ENCODE measurements at regions not wholly inside any gene's neighbourhood (a gene's known extent, or its start where the extent isn't known, plus 50 kb on each side); places are given as distances from the start of the nearest gene placed in this dataset.

GRCh38 chr19:32154418-32154817 is 191.0 kb upstream of the ZNF507 start:
- no peak for DNase-seq
- no peaks in the 10 kb centered on the region for H3K27me3 ChIP-seq
- no peak overlapping the region for H3K4me3 ChIP-seq
- H3K27ac ChIP-seq: no peak overlapping the region
- no peaks in the 10 kb centered on the region for H3K9me3 ChIP-seq
- intact Hi-C loops (cut with DNase I; ENCODE audit: low total_unique reads): no loop called here
- TF ChIP-seq POLR2A (IDR thresholded peaks at IDR 0.05) (no peak), CTCF (IDR thresholded peaks at IDR 0.05) (no peak)
- H3K4me1 ChIP-seq: no peaks in the 10 kb centered on the region
- whole genome bisulfite sequencing, 2 donors: 85% methylated on average over 4 of the region's 4 CpGs
- no peaks in the 10 kb centered on the region for H3K36me3 ChIP-seq (ENCODE audit: low read depth, missing control alignments)

DNA sequence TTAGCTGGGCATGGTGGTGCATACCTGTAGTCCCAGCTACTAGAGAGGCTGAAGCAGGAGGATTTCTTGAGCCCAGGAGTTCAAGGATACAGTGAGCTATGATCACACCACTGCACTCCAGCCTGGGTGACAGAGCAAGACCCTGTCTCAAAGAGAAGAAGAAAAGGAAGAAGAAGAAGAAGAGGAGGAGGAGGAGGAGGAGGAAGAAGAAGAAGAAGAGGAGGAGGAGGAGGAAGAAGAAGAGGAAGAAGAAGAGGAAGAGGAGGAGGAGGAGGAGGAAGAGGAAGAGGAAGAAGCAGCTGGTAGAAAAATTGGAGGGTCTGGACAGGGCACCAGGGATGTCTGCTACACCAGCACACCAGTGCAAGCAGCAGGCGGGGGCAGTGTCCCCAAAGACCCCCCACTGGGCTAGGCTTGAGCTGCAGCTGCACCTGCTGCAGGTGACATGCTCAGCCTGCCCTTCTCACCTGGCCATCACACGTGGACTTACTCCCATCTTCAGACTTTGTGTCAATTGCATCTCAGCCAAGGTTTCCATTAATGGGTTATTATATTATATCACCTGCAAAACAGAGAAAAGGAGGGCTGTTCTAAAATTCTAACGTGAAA is 180.9 kb upstream of the ZNF507 start:
- Histone ChIP-seq H3K27me3 (no peaks in the 10 kb centered on the region), H3K4me1 (no peaks in the 10 kb centered on the region), H3K36me3 (ENCODE audit: low read depth, missing control alignments) (no peaks in the 10 kb centered on the region), H3K9me3 (no peaks in the 10 kb centered on the region), H3K27ac (no peak overlapping the region), H3K4me3 (no peak overlapping the region)
- DNase-seq: no peak
- intact Hi-C loops (cut with DNase I; ENCODE audit: low total_unique reads): no loop called here
- 80 to 87% methylated on average over 3 of the region's 3 CpGs for WGBS, 2 donors
- no peak for TF ChIP-seq CTCF (IDR thresholded peaks at IDR 0.05)
- TF ChIP-seq POLR2A (IDR thresholded peaks at IDR 0.05): no peak

GRCh38 chr19:32165141-32165540 is 180.3 kb upstream of the ZNF507 start:
- Histone ChIP-seq H3K36me3 (ENCODE audit: low read depth, missing control alignments) (no peaks in the 10 kb centered on the region), H3K4me1 (no peaks in the 10 kb centered on the region), H3K4me3 (no peak overlapping the region), H3K9me3 (no peaks in the 10 kb centered on the region), H3K27ac (no peak overlapping the region), H3K27me3 (no peaks in the 10 kb centered on the region)
- WGBS, 2 donors: 72 to 76% methylated on average over 10 to 11 of the region's 11 CpGs
- DNase-seq: no peak
- intact Hi-C loops (cut with DNase I; ENCODE audit: low total_unique reads): no loop called here
- TF ChIP-seq CTCF (IDR thresholded peaks at IDR 0.05) (no peak), POLR2A (IDR thresholded peaks at IDR 0.05) (no peak)

DNA sequence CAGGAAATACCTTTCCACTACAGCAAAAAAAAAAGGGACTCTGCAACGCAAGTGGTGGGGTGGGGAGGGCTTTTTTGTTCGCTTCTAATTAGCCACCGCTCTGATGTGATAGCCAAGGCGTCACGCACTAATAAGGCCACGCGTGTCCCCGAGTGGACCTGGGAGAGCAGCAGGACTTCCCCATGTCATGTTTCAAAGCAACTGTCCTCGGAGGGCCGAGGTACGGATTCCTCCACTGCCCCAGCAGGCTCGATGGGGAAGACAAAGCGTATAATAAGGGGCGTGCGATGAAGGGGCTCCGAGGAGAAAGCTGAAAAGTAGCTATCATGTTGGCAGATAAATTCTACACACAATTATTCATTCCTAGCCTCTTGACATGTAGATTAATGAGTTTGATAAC is 179.7 kb upstream of the ZNF507 start:
- TF ChIP-seq CTCF (IDR thresholded peaks at IDR 0.05) (no peak), POLR2A (IDR thresholded peaks at IDR 0.05) (no peak)
- no peaks in the 10 kb centered on the region for H3K9me3 ChIP-seq
- no peak overlapping the region for H3K4me3 ChIP-seq
- H3K27me3 ChIP-seq: no peaks in the 10 kb centered on the region
- no peak for DNase-seq
- 52 to 64% methylated on average over 16 of the region's 16 CpGs for WGBS, 2 donors
- intact Hi-C loops (cut with DNase I; ENCODE audit: low total_unique reads): no loop called here
- no peaks in the 10 kb centered on the region for H3K4me1 ChIP-seq
- H3K27ac ChIP-seq: no peak overlapping the region
- H3K36me3 ChIP-seq (ENCODE audit: low read depth, missing control alignments): no peaks in the 10 kb centered on the region

DNA sequence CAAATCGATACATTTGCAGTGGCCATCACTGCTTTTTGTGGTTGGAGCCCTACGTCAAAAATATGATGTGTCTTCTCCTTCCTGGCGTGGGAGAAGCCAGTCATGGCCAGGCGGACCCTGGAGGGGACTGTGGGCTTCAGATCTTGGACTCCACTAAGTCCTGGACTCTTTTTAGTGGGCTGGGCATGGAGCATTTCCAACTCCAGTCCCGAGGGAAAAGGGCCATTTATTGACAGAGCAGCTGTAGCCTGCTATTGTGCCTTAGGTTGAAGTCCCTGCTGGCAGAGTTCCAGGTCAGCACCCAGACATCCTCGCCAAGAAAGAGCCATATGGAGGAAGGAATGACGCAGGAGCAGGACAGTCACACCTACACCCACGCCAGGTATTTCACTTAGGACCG is 179.2 kb upstream of the ZNF507 start:
- H3K4me3 ChIP-seq: no peak overlapping the region
- H3K36me3 ChIP-seq (ENCODE audit: low read depth, missing control alignments): no peaks in the 10 kb centered on the region
- no peaks in the 10 kb centered on the region for H3K27me3 ChIP-seq
- H3K4me1 ChIP-seq: no peaks in the 10 kb centered on the region
- no peak overlapping the region for H3K27ac ChIP-seq
- intact Hi-C loops (cut with DNase I; ENCODE audit: low total_unique reads): no loop called here
- no peak for TF ChIP-seq CTCF (IDR thresholded peaks at IDR 0.05)
- TF ChIP-seq POLR2A (IDR thresholded peaks at IDR 0.05): no peak
- DNase-seq: no peak
- no peaks in the 10 kb centered on the region for H3K9me3 ChIP-seq
- 67 to 74% methylated on average over 9 of the region's 9 CpGs for WGBS, 2 donors
